Ovary (tissue), 3 donors: ENCODE measurements at regions not wholly inside any gene's neighbourhood (a gene's known extent, or its start where the extent isn't known, plus 50 kb on each side); places are given as distances from the start of the nearest gene placed in this dataset.

Experiments
- CTCF ChIP-seq, 3 donors: fragments of 450-650 bp in 2 of 3; fragments of 200-600 bp in 1 of 3; IDR thresholded peaks; one replicate each; pipeline versions ENCODE4 v1.5.1 to v1.8.0; 2016 to 2022; ENCODE audit warnings: antibody characterized with exemption in 3 of 3, mild to moderate bottlenecking in 1 of 3
- EP300 ChIP-seq: sonication (generic); formaldehyde crosslinking; IDR thresholded peaks from one replicate; pipeline ENCODE4 v1.6.1; 2017; ENCODE audit warnings: antibody characterized with exemption
- POLR2A ChIP-seq: fragments of 450-650 bp; IDR thresholded peaks from one replicate; pipeline ENCODE4 v1.6.1; 2017; ENCODE audit warnings: antibody characterized with exemption, mild to moderate bottlenecking, moderate library complexity
- donor health status: DM: no; HTN: no; CAD: no.

- no peak for TF ChIP-seq CTCF (IDR thresholded peaks at IDR 0.05)
- TF ChIP-seq POLR2A: no peak
- TF ChIP-seq EP300: no peak
Observed at GRCh38 chr20:22807646-22808244, 223.4 kb upstream of the FOXA2 start.
